ENCODE measurements at regions not wholly inside any gene's neighbourhood (a gene's known extent, or its start where the extent isn't known, plus 50 kb on each side); places are given as distances from the start of the nearest gene placed in this dataset.

DNA sequence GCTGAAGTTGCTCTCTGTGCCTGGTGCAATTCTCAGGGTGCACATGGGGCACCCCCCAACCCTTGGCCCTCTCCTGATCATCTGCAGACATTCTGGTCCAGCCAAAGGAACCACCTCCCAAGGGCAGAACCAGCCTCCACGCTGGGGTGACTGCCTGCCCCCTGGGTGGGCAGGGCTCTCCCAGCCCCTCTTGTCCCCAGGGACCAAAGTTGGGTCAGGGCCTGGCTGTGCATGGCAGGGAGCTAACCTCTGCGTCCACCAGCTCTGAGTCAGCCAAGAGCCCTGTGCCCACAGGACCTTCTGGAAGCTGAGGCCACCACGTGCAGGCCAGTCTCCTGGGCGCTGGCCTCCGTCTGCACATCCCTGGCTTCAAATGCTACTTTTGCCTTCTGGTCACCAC is 101.9 kb downstream of the SIK1 start:
- TF ChIP-seq POLR2AphosphoS5 (IDR thresholded peaks at IDR 0.05; ENCODE audit: low read depth) (no peak), GABPA (IDR thresholded peaks at IDR 0.05; ENCODE audit: low read depth) (no peak), SPI1 (IDR thresholded peaks at IDR 0.05; ENCODE audit: borderline replicate concordance, low read depth) (no peak)
- TF ChIP-seq, protein P1, sequence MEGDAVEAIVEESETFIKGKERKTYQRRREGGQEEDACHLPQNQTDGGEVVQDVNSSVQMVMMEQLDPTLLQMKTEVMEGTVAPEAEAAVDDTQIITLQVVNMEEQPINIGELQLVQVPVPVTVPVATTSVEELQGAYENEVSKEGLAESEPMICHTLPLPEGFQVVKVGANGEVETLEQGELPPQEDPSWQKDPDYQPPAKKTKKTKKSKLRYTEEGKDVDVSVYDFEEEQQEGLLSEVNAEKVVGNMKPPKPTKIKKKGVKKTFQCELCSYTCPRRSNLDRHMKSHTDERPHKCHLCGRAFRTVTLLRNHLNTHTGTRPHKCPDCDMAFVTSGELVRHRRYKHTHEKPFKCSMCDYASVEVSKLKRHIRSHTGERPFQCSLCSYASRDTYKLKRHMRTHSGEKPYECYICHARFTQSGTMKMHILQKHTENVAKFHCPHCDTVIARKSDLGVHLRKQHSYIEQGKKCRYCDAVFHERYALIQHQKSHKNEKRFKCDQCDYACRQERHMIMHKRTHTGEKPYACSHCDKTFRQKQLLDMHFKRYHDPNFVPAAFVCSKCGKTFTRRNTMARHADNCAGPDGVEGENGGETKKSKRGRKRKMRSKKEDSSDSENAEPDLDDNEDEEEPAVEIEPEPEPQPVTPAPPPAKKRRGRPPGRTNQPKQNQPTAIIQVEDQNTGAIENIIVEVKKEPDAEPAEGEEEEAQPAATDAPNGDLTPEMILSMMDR (IDR thresholded peaks at IDR 0.05; ENCODE audit: insufficient read depth, low read length) = no peak
- TF ChIP-seq, protein P2, sequence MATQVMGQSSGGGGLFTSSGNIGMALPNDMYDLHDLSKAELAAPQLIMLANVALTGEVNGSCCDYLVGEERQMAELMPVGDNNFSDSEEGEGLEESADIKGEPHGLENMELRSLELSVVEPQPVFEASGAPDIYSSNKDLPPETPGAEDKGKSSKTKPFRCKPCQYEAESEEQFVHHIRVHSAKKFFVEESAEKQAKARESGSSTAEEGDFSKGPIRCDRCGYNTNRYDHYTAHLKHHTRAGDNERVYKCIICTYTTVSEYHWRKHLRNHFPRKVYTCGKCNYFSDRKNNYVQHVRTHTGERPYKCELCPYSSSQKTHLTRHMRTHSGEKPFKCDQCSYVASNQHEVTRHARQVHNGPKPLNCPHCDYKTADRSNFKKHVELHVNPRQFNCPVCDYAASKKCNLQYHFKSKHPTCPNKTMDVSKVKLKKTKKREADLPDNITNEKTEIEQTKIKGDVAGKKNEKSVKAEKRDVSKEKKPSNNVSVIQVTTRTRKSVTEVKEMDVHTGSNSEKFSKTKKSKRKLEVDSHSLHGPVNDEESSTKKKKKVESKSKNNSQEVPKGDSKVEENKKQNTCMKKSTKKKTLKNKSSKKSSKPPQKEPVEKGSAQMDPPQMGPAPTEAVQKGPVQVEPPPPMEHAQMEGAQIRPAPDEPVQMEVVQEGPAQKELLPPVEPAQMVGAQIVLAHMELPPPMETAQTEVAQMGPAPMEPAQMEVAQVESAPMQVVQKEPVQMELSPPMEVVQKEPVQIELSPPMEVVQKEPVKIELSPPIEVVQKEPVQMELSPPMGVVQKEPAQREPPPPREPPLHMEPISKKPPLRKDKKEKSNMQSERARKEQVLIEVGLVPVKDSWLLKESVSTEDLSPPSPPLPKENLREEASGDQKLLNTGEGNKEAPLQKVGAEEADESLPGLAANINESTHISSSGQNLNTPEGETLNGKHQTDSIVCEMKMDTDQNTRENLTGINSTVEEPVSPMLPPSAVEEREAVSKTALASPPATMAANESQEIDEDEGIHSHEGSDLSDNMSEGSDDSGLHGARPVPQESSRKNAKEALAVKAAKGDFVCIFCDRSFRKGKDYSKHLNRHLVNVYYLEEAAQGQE (IDR thresholded peaks at IDR 0.05; ENCODE audit: insufficient replicate concordance, low read depth) = no peak
